GM18870 (cell line): ENCODE measurements at regions not wholly inside any gene's neighbourhood (a gene's known extent, or its start where the extent isn't known, plus 50 kb on each side); places are given as distances from the start of the nearest gene placed in this dataset.
"Not testable (repeated sequence)": the region's sequence is repeated elsewhere in the genome, so short reads cannot be mapped to it uniquely, and the experiment has no call there.

ENCODE experiments used
- ATAC-seq: cut with Tn5 transposase; IDR thresholded peaks from one replicate; pipeline ENCODE4 v1.9.1; 2021; ENCODE audit warnings: moderate library complexity; ENCODE audit not compliant: unreplicated experiment

DNA sequence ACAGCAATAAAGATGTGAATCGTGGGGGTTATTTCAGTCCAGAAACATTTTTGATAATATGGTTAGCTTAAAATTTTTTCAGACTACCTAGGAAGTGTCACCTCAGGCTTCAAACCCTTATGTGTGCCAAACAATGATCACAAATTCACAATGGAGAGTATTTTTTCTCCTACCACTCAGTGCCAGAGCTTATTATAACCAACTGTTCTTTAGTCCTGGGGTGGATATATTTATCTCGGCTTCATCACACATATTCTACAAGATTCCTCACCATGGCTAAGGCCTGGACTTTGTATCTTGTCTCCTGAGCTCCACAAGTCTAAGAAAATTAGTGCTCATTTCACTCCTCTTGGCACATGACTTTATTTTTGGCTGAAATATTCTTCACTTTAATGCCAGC is 629.1 kb downstream of the RWDD3 start:
- no peak for ATAC-seq

GRCh38 chr1:95865769-95866168 is 631.8 kb downstream of the RWDD3 start:
- no peak for ATAC-seq

- no peak for ATAC-seq
Observed at GRCh38 chr1:95876276-95876675, 642.3 kb downstream of the RWDD3 start.

DNA sequence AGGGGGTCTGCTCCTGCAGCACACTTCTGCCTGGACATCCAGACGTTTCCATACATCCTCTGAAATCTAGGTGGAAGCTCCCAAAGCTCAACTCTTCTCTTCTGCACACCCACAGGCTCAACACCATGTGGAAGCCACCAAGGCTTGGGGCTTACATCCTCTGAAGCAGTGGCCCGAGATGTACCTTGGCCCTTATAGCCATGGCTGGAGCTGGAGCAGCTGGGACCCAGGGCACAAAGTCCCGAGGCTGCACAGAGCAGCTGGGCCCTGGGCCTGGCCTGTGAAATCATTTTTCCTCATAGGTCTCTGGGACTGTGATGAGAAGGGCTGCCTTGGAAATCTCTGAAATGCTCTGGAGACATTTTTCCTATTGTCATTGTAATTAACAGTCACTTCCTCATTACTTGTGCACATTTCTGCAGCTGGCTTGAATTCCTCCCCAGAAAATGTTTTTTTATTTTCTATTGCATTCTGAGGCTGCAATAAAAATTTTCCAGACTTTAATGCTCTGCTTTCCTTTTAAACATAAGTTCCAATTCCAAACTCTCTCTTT is 645.6 kb downstream of the RWDD3 start:
- ATAC-seq, result no peak

- no peak for ATAC-seq
Observed at GRCh38 chr1:95888941-95889390, 655.0 kb downstream of the RWDD3 start.

GRCh38 chr1:95889400-95889799 is 655.4 kb downstream of the RWDD3 start:
- ATAC-seq, result no peak

DNA sequence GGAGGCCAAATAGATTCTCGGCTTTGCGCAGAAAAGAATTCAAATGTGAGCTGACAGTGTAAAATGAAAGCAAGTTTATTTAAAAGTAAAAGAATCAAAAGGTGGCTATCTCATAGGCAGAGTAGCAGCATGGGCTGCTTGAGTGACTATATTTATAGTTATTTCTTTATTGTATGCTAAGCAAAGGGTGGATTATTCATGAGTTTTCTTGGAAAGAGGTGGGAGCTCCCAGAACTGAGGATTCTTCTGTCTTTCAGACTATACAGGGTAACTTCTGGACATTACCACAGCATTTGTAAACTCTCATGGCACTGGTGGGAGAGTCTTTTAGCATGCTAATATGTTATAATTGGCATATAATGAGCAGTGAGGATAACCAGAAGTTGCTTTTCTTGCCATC is 659.9 kb downstream of the RWDD3 start:
- ATAC-seq, result no peak

DNA sequence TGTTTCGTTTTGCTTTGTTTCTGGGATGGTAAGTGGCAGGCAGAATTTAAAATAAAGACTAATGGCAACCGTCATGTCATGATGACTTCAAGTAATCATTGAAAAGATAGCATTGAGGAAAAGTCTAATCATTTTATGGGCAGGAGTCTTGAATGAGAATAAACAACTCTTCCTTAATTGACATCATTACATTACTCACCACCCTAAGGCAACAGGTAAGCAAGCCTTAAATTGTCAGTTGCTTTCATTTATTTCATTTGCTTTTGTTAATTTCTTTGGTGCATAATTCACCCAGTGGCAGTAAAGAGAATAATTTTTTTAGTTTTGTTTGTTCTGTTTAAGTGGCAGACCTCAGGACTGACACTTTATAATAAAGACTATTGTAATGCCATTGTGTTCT is 669.0 kb downstream of the RWDD3 start:
- no peak for ATAC-seq

DNA sequence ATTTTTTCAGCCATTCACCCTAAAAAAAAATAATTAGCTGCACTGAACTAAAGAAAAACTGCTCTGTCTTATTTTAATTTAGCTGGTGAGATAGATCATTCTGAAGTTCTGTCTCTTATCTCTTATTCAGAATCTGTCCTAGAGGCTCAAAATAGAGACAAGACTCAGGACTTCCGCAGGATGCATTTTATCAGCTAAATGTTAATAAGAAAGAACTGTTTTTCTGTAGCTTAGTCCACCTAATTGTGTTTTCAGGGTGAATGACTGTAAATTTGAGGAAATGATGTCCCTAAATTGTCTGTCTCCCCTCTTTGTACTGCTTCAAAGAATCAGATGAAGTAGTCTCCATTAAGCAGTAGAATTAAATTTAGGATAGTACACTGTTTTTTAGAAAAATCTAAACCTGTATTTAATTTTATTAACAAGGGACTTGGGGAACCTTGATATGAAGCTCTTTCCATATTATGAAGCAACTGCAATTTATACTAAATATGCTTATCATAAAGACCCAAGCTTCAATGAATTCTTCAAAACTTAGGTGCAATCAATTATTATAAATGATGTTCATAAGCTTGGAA is 671.9 kb downstream of the RWDD3 start:
- no peak for ATAC-seq

- ATAC-seq, result not testable (repeated sequence)
Observed at GRCh38 chr1:95911739-95912138, 677.7 kb downstream of the RWDD3 start.

DNA sequence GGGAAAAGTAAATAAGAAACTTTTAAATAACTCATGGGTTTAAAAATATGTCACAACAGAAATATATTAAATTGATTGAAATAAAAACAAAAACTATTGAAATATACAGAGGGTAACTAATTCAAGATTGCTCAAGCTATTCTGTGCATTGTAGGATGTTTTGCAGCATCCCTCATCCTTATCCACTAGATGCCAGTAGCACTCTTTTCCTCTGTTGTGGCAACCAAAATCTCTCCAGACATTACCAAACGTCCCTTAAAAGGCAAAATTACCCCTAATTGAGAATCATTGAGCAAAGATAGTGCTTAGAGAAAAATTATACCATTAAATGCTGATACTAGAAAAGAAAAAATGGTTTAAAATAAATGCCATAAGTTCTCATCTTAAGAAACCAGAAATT is 682.6 kb downstream of the RWDD3 start:
- ATAC-seq, result no peak

GRCh38 chr1:95924684-95925083 is 690.7 kb downstream of the RWDD3 start:
- no peak for ATAC-seq

GRCh38 chr1:95926331-95926730 is 692.3 kb downstream of the RWDD3 start:
- ATAC-seq, result no peak

DNA sequence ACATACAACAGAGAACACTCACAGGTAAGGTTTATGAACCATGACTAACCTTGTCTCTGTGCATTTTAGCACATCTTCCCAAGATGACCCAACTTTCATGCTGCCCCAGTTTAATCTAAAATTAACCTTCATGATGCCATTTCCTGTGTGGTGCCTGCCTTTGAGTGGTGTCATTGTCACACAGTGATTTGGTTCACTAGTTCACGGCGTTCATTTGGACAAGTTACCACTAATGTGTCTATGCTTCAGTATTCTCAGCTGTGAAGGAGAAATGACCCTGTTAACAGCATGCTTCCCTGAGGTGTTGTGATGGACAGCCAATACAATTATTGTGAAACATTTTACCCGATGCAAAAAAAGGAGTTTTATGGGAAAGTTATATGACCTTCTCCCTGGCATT is 693.1 kb downstream of the RWDD3 start:
- no peak for ATAC-seq

GRCh38 chr1:95935719-95936118 is 701.7 kb downstream of the RWDD3 start:
- no peak for ATAC-seq

GRCh38 chr1:95941121-95941798 is 707.2 kb downstream of the RWDD3 start:
- ATAC-seq, result no peak

DNA sequence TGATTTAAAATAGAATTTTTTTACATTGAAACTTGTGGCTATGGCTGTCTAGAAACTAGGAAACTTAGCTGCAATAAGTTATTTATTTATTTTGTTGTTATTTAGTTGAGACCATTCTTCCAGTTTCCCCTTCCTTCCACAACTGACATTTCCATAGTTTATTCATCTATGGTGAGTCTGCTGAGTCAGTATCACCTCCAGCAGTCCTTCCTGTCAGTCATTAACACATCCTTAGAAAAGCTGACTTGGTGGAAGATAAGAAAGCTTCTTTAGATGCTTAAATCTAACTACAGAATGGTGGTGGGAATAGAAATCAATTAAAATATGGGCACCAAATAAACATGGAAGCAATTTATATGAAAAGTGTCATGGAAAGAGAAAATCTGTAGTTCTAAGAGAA is 714.0 kb downstream of the RWDD3 start:
- no peak for ATAC-seq

DNA sequence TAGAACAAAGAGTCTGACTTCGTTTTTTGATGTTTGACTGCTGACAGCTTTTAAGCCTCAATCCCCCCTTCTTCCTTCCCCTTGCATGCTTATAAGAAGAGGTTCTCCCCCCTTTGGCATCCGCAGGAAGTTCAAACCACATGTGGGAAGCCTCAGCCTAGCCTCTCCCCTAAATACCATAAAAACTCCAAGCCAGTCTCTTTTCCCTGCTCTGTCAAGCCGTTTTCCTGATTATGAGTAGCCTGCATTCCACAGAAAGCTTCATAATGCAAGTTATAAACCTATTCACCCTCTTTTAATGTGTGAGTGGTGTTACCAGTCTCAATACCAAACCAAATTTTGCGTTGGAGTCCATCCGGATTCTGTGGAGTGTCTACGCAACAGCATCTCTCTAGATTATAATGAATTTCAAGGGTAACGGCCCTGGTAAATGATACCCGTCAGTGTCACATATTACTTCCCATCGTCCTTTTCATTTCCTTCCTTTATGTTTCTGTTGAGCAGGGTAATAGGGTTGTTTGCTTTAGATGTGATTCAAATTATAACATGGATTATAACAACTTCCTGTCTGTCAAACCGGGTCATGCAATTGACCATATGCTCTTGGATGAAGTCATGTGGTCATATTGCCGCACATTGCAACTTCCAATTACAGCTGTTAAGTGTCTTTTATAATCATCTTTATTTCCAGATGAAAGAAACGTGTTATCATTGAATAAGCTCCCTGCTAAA is 717.5 kb downstream of the RWDD3 start:
- no peak for ATAC-seq

DNA sequence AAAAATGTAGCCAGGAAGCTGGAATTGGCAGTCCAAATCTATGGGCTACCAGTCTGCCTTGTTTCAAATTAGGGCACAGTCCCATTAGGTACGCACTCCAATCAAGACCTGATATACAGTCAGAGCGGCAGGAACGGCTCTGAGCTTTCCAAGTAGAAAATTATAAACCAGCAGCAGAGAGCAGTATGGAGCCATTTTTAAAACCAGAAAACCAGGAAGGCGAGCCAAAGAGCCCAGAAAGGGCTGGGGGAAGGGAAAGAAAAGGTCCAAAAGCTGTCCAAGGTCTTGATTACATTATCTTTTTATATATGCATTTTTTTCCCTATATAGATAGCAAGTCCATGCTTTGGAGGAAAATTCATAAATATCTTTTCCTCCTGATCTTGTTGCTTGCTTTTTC is 719.0 kb downstream of the RWDD3 start:
- no peak for ATAC-seq

GRCh38 chr1:95954585-95954984 is 720.6 kb downstream of the RWDD3 start:
- ATAC-seq, result no peak

DNA sequence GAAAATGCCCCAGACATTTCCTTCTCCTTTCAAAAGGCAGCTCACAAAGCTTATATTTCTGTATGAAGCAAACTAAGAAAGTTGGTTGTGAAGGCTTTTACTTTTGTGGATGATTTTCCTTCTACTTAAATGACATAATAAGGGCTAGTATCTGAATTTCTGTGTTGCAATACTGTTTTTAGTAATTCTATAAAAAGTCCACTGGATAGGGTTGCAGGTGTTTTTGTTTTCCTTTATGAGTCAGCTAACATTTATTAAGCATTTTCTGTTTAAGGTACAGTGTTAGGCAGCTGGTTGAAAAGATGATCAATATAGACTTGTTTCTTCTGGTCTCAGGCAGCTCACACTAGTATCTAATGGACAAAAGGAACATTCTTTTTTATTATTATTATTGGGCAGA is 722.2 kb downstream of the RWDD3 start:
- ATAC-seq, result no peak

DNA sequence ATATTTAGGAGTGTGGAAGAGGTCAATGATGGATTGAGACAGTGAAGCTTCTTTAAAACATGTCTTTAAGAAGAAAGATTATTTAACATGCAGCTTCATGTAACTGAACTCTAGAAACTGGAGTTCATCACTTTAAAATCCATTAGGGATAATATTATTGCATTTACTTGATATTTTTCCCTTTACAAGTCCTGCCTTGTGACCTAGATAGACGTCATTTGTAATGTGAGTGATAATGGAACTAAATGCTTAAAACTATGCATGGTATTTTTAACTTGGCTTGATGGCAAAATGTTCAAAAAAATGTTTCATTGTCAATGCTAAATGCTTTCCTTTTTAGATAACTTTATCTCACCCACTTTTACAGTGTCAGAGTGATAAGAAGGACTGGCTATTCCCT is 723.7 kb downstream of the RWDD3 start:
- no peak for ATAC-seq
